PC-9 (cell line): ENCODE measurements at regions not wholly inside any gene's neighbourhood (a gene's known extent, or its start where the extent isn't known, plus 50 kb on each side); places are given as distances from the start of the nearest gene placed in this dataset.

Experiments
- BruUV-seq: library from RNA; stranded (reverse); fragments of 400-500 nt; replicated peaks from 2 replicates; lab custom pipeline; 2021; lab: Mats Ljungman, UMichigan
- CTCF ChIA-PET: fragments of 300-600 bp; sonication (Branson Sonifier 250); formaldehyde crosslinking; loops from one replicate; lab custom pipeline; 2022; ENCODE audit warnings: antibody characterized with exemption; lab: Charles Lee
- POLR2A ChIA-PET: fragments of 300-600 bp; sonication (Branson Sonifier 250); formaldehyde crosslinking; loops from one replicate; lab custom pipeline; 2022; ENCODE audit warnings: antibody characterized with exemption; ENCODE audit not compliant: unreplicated experiment; lab: Charles Lee
- DNase-seq, 2 experiments: peaks; one replicate each; pipeline versions ENCODE4 v3.0.0 to v3.0.0-alpha.2; 2015 to 2022; ENCODE audit warnings: mixed read lengths in 1 of 2
- H2AFZ ChIP-seq: fragments of 200-600 bp; sonication (generic); 2 replicates; pipeline ENCODE4 v1.8.1; 2017; ENCODE audit warnings: antibody characterized with exemption
- H3F3A ChIP-seq: fragments of 200-600 bp; sonication (generic); 2 replicates; pipeline ENCODE4 v1.8.1; 2017; ENCODE audit warnings: antibody characterized with exemption, mild to moderate bottlenecking, low read depth; ENCODE audit not compliant: insufficient read depth
- H3K27ac ChIP-seq: fragments of 200-600 bp; sonication (generic); 2 replicates; pipeline ENCODE4 v1.6.1; 2016; ENCODE audit warnings: mixed run types
- H3K27me3 ChIP-seq: fragments of 200-600 bp; sonication (generic); 2 replicates; pipeline ENCODE4 v1.6.1; 2016; ENCODE audit warnings: low read depth, mixed run types; ENCODE audit not compliant: insufficient read depth
- H3K36me3 ChIP-seq: fragments of 200-600 bp; sonication (generic); 2 replicates; pipeline ENCODE4 v1.6.1; 2016; ENCODE audit warnings: low read depth, mixed run types
- H3K4me1 ChIP-seq: fragments of 200-600 bp; sonication (generic); replicated peaks from 2 replicates; pipeline ENCODE4 v1.6.1; 2016; ENCODE audit warnings: mixed run types; ENCODE audit not compliant: insufficient read depth
- H3K4me2 ChIP-seq: fragments of 200-600 bp; sonication (generic); 2 replicates; pipeline ENCODE4 v1.6.1; 2017; ENCODE audit warnings: mixed run types
- H3K4me3 ChIP-seq: fragments of 200-600 bp; sonication (generic); 2 replicates; pipeline ENCODE4 v1.6.1; 2016; ENCODE audit warnings: mixed run types
- H3K79me2 ChIP-seq: fragments of 200-600 bp; sonication (generic); 2 replicates; pipeline ENCODE4 v1.6.1; 2017; ENCODE audit warnings: low read depth, mixed run types
- H3K9me2 ChIP-seq: fragments of 200-600 bp; sonication (generic); 2 replicates; pipeline ENCODE4 v1.8.1; 2017; ENCODE audit warnings: mild to moderate bottlenecking; ENCODE audit not compliant: insufficient read depth
- H3K9me3 ChIP-seq: fragments of 200-600 bp; sonication (generic); 2 replicates; pipeline ENCODE4 v1.8.1; 2016; ENCODE audit warnings: low read depth; ENCODE audit not compliant: insufficient read depth
- H4K20me1 ChIP-seq: fragments of 200-600 bp; sonication (generic); 2 replicates; pipeline ENCODE4 v1.8.1; 2017; ENCODE audit not compliant: insufficient read depth
- CTCF ChIP-seq: fragments of 200-600 bp; sonication (generic); conservative IDR thresholded peaks from 2 replicates; pipeline ENCODE4 v1.6.1; 2017; ENCODE audit warnings: mixed run types, antibody characterized with exemption, mild to moderate bottlenecking, moderate library complexity
- EZH2 ChIP-seq: fragments of 200-600 bp; sonication (generic); IDR thresholded peaks from 2 replicates; pipeline ENCODE4 v1.8.0; 2017; ENCODE audit warnings: antibody characterized with exemption, low read depth
- intact Hi-C: fragments of 100-400 bp; cut with micrococcal nuclease; formaldehyde crosslinking; loops from one replicate; pipeline ENCODE4 v1.10.0; 2022; ENCODE audit not compliant: unreplicated experiment

DNA sequence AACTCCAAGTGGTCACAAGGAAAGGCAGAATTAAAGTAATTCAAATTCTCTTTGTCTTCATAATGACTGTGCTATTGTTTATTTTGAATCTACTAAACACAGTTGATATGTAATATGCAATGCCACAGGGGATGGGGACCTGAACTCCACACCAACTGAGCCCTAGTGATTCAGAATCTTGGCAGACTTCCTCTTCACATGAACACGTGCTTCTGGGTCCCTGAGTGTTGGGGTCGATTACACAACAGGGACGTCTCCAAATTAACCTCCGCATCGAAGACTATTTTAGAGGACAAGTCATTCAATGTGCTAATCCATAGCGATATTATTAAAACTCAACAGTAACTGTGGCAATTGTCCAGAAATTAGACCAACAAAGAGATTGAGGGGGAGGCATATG is 95.3 kb upstream of the CARD11 start:
- Histone ChIP-seq H3K36me3 (no peaks in the 10 kb centered on the region), H3K4me3 (no peak overlapping the region), H3K4me2 (no peak overlapping the region), H2AFZ (no peak overlapping the region), H3K4me1 (no peaks in the 10 kb centered on the region), H3K79me2 (no peaks in the 10 kb centered on the region), H3K9me3 (no peaks in the 10 kb centered on the region), H3K9me2 (no peaks in the 10 kb centered on the region), H3K27me3 (no peaks in the 10 kb centered on the region), H4K20me1 (no peaks in the 10 kb centered on the region), H3K27ac (no peak overlapping the region), H3F3A (no peaks in the 10 kb centered on the region)
- intact Hi-C loops: no loop called here
- POLR2A ChIA-PET: no interaction called here
- no peak for DNase-seq
- no peak for TF ChIP-seq EZH2
- no peak for TF ChIP-seq CTCF
- CTCF ChIA-PET: no interaction called here
- no TSS peak for BruUV-seq

DNA sequence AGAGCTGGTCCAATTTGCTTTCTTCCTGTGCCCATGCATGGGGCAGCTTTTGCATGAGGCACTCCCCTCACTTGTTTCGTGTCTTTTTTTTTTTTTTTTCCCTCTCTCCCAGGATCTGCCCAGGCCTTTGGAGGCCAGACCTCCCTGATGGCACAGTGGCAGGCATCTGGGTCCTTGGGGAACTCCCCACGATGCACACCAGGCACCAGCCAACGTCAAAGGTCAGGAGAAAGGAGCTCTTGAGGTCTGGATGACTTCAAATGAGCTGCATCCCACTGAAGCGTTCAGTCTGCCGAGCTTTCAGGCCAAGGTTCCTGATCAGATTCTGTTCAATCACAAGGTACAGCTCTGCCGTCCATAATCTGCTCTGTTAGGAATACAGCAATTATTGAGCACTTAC is 97.2 kb upstream of the CARD11 start:
- no peak for TF ChIP-seq EZH2
- no peak for TF ChIP-seq CTCF
- Histone ChIP-seq H2AFZ (no peak overlapping the region), H3K4me3 (no peak overlapping the region), H3K27ac (no peak overlapping the region), H3K27me3 (no peaks in the 10 kb centered on the region), H3K9me2 (no peaks in the 10 kb centered on the region), H3K36me3 (no peaks in the 10 kb centered on the region), H3F3A (peaks cover under 1% of the 10 kb centered on the region; the same call in 1 of the 2 replicates), H3K79me2 (no peaks in the 10 kb centered on the region), H3K9me3 (no peaks in the 10 kb centered on the region), H4K20me1 (no peaks in the 10 kb centered on the region), H3K4me1 (peaks cover 8% of the 10 kb centered on the region), H3K4me2 (no peak overlapping the region)
- intact Hi-C loops: no loop called here
- ChIA-PET POLR2A (no interaction called here), CTCF (interaction anchor here (0.7 kb wide), 1 partner anchor 269 kb away, joined by 6 read pairs; no protein-coding TSS in a partner anchor)
- no TSS peak for BruUV-seq
- DNase-seq: no peak

- peaks cover 6% of the 10 kb centered on the region for H3F3A ChIP-seq
- no peaks in the 10 kb centered on the region for H3K36me3 ChIP-seq
- DNase-seq: no peak
- no peaks in the 10 kb centered on the region for H3K27me3 ChIP-seq
- no peaks in the 10 kb centered on the region for H3K9me3 ChIP-seq
- POLR2A ChIA-PET: no interaction called here
- no peak overlapping the region for H2AFZ ChIP-seq
- H3K4me2 ChIP-seq: no peak overlapping the region
- intact Hi-C loops: no loop called here
- H4K20me1 ChIP-seq: no peaks in the 10 kb centered on the region
- H3K9me2 ChIP-seq: no peaks in the 10 kb centered on the region
- CTCF ChIA-PET: interaction anchor here (0.7 kb wide), 1 partner anchor 270 kb away, joined by 6 read pairs; no protein-coding TSS in a partner anchor
- peaks cover 13% of the 10 kb centered on the region for H3K4me1 ChIP-seq
- no peaks in the 10 kb centered on the region for H3K79me2 ChIP-seq
- TF ChIP-seq CTCF (no peak), EZH2 (no peak)
- no peak overlapping the region for H3K27ac ChIP-seq
- no TSS peak for BruUV-seq
- H3K4me3 ChIP-seq: no peak overlapping the region
Observed at GRCh38 chr7:3141326-3141725, 97.7 kb upstream of the CARD11 start.
